GM12874 (cell line): ENCODE measurements at regions not wholly inside any gene's neighbourhood (a gene's known extent, or its start where the extent isn't known, plus 50 kb on each side); places are given as distances from the start of the nearest gene placed in this dataset.

Experiments used
- TF ChIP-seq, protein P1 (sequence below): IDR thresholded peaks from 2 replicates; pipeline ENCODE4 v1.5.1; 2011; ENCODE audit warnings: low read depth, mild to moderate bottlenecking, control low read depth, low read length, moderate library complexity; ENCODE audit not compliant: insufficient read depth

DNA sequence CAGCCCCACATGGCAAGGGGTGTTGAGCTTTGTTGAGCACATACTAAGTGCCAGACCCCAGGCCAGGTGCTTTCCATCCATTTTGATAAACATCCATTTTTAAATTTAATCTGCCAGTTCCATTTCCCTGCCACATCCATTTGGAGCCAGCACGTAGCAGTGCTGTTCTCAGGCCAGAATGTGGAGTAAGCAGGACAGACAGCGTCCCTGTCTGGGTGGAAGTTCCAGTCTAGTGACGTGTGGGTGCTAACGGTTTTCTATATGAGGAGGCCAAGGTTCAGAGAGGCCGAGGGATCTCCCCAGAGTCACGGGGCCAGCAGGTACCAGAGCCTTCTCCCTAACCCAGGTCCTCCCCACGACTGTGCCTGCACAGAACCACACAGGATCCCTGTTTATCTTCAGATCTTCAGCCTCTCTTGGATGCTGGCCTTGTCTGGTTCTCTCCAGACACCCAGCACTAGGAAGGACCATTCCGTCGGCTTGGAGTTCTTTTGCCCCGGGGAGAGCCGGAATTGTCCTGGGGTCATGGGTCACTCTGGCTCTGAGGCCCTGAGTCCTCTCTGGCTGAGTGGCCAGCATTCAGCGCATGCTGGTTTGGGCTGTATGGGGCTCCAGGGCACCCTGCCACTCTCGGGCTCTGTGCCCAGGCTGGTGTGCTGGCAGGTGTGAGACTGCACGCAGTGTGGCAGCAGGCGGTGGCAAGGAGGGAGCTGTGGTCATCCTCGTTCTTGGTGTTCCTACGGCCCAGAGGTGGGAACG is 63.6 kb upstream of the PPARA start:
- TF ChIP-seq, protein P1, sequence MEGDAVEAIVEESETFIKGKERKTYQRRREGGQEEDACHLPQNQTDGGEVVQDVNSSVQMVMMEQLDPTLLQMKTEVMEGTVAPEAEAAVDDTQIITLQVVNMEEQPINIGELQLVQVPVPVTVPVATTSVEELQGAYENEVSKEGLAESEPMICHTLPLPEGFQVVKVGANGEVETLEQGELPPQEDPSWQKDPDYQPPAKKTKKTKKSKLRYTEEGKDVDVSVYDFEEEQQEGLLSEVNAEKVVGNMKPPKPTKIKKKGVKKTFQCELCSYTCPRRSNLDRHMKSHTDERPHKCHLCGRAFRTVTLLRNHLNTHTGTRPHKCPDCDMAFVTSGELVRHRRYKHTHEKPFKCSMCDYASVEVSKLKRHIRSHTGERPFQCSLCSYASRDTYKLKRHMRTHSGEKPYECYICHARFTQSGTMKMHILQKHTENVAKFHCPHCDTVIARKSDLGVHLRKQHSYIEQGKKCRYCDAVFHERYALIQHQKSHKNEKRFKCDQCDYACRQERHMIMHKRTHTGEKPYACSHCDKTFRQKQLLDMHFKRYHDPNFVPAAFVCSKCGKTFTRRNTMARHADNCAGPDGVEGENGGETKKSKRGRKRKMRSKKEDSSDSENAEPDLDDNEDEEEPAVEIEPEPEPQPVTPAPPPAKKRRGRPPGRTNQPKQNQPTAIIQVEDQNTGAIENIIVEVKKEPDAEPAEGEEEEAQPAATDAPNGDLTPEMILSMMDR, result no peak

DNA sequence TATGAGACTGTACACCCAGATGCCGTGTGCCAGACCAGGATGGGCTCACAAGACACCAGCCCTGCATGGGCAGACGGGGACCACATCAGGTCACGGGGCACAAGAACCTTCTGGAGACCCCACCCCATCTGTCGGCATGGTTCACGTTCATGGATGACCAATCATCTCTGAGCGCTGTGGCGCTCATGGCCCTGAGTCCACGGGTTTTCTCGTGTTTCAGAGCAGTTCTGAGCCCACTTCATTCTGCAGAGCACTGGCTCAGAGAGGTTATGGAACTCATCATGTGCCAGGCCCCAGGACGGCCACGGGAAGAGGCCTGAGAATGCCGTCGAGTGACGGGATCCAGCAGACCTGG is 63.0 kb upstream of the PPARA start:
- TF ChIP-seq, protein P1, result no peak

DNA sequence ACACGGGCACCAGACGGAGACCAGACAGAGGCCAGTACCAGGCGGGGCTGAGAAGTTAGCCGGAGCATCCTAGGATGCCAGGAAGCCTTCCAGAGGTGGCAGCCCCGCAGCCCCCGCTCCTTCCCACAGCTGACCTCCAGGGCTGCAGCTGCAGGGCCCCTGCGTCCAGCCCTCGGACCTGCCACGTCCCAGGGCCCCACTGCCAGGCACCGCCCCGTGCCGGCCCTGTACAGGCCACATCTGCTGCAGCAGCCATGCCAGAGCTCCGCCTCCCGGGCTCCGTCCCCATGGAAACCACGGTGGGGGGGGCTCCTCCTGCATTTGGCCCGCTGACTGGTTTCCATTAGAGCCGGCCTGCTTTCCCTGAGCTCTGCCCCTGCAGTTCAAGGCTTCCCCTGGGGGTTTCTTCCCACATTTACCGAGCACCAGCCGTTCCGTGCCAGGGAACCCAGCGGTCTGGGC is 62.5 kb upstream of the PPARA start:
- TF ChIP-seq, protein P1, result no peak

GRCh38 chr22:46088541-46089311 is 61.6 kb upstream of the PPARA start:
- TF ChIP-seq, protein P1, result no peak

DNA sequence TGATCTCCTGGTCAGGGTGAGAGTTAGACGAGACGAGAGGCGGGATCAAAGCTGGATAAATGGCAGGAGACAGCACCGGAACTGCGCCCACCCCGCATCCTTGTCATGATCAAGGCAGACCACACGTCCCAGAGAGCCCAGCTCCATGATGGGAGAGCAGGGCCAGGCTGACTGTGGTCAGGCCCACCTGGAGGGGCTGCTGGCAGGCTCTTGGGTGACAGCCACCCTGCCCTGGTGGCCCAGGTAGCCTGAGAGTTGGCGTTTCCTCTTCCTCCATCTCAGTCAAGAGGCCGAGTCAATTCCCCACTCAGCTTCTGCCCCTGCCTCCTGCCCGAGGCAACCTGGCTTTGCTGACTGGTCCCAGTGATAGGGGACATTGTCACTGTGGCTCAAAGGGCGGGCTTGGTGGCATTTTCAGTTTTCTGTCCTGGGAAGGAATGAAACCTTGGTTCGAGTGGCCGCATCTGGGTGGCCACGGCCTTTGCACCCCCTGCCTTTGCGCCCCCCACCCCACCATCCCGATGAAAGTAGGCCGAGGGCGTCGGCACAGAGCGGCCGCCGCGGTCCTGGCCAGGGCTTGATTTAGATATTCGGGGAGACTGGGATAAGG is 60.8 kb upstream of the PPARA start:
- TF ChIP-seq, protein P1, result no peak

DNA sequence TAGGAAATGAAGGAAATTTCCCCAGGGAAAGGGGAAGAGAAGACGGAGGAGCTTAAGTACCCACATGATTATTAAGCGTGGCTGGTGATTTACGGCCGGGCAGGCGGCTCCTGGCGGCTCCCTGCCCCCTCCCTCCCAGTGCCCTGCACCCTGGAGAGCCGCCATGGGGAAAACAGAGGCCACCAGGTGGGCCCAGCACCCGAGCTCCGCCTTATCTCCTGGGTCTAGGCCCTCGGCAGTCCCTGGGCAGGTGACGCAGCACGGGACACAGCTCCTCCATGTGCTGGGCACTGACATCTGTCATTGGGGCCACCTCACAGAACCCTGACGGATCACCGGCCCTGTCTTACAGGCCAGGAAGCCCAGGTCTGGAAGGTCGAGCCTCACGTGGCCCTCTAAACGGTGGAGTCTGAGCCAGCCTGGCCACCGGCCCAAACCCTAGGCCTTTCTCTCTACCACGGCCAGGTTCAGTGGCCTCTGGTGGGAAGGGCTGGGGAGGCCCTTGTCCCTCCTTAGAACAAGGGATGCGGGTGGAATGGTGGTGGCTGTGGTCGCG is 60.2 kb upstream of the PPARA start:
- TF ChIP-seq, protein P1, result no peak

DNA sequence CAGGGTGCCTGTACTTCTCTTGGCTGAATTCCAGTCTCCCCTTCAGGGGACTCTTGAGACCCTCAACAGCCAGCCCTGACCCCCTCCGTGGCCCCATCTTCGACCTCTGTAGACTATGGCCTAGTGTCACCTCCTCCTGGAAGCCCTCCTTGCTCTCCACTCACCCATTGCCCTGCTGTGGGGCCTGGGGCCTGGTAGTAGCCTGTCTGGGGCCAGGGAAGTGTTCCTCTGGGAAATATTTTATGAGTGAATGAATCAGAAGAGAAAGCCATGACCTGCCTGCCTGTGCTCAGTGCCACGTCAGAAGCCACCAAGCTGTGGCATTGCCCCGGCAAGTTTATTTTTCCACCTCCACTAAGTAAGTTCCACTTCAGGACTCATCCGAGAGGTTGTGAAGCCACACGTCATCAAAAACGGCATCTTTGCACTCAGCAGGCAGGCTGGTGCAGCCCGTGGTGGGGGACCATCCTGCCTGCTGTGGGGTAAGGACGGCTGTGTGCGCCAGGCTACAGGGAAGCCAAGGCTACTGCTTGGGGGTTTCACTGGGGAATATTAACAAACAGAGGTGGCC is 59.6 kb upstream of the PPARA start:
- TF ChIP-seq, protein P1, result no peak
